ENCODE measurements at regions not wholly inside any gene's neighbourhood (a gene's known extent, or its start where the extent isn't known, plus 50 kb on each side); places are given as distances from the start of the nearest gene placed in this dataset.

- Histone ChIP-seq H3K4me1 (ENCODE audit: control insufficient read depth, insufficient read depth, low read length) (no peaks in the 10 kb centered on the region), H3K27ac (ENCODE audit: low read depth, low read length) (no peak overlapping the region), H3K9ac (ENCODE audit: extremely low read depth, low read length, poor library complexity, severe bottlenecking) (no peak overlapping the region), H3K36me3 (ENCODE audit: control insufficient read depth, insufficient read depth, low read length) (no peaks in the 10 kb centered on the region), H3K4me3 (ENCODE audit: low read length) (no peak overlapping the region), H3K9me3 (ENCODE audit: control insufficient read depth, low read length) (no peaks in the 10 kb centered on the region), H3K27me3 (ENCODE audit: control insufficient read depth, insufficient read depth, low read length, poor library complexity, severe bottlenecking) (no peaks in the 10 kb centered on the region)
- no peak for TF ChIP-seq CTCF (conservative IDR thresholded peaks at IDR 0.05)
- Mint-ChIP-seq H3K27ac (no peak overlapping the region), H3K27me3 (ENCODE audit: insufficient read depth) (no peaks in the 10 kb centered on the region), H3K9me3 (no peaks in the 10 kb centered on the region), H3K36me3 (ENCODE audit: low read depth) (no peaks in the 10 kb centered on the region), H3K4me3 (no peak overlapping the region), H3K4me1 (no peaks in the 10 kb centered on the region)
- DNase-seq = no peak
- 93 to 95% methylated on average over 3 to 5 of the region's 5 CpGs for WGBS, 2 experiments (ENCODE audit: insufficient coverage in 1 of 2, insufficient read length in 1 of 2)
These were observed 82.6 kb upstream of the UBE2E1 start for GRCh38 chr3:23723141-23723540.

- TF ChIP-seq CTCF (conservative IDR thresholded peaks at IDR 0.05) = no peak
- Mint-ChIP-seq H3K4me1 (peaks cover 8% of the 10 kb centered on the region), H3K27me3 (ENCODE audit: insufficient read depth) (no peaks in the 10 kb centered on the region), H3K9me3 (no peaks in the 10 kb centered on the region), H3K36me3 (ENCODE audit: low read depth) (no peaks in the 10 kb centered on the region), H3K27ac (no peak overlapping the region), H3K4me3 (no peak overlapping the region)
- no peaks in the 10 kb centered on the region for H3K36me3 ChIP-seq (ENCODE audit: control insufficient read depth, insufficient read depth, low read length)
- H3K27ac ChIP-seq (ENCODE audit: low read depth, low read length) = no peak overlapping the region
- no peak overlapping the region for H3K9ac ChIP-seq (ENCODE audit: extremely low read depth, low read length, poor library complexity, severe bottlenecking)
- DNase-seq = no peak
- H3K27me3 ChIP-seq (ENCODE audit: control insufficient read depth, insufficient read depth, low read length, poor library complexity, severe bottlenecking) = no peaks in the 10 kb centered on the region
- H3K4me3 ChIP-seq (ENCODE audit: low read length) = no peak overlapping the region
- H3K9me3 ChIP-seq (ENCODE audit: control insufficient read depth, low read length) = no peaks in the 10 kb centered on the region
- peaks cover 8% of the 10 kb centered on the region for H3K4me1 ChIP-seq (ENCODE audit: control insufficient read depth, insufficient read depth, low read length)
These were observed 81.8 kb upstream of the UBE2E1 start for GRCh38 chr3:23723930-23724329.

GRCh38 chr3:23726811-23727548 lies 78.8 kb upstream of the UBE2E1 start:
- 75 to 91% methylated on average over 2 to 4 of the region's 5 CpGs for WGBS, 2 experiments (ENCODE audit: insufficient coverage in 1 of 2, insufficient read length in 1 of 2)
- TF ChIP-seq CTCF (conservative IDR thresholded peaks at IDR 0.05) = no peak
- DNase-seq = no peak
- H3K27me3 ChIP-seq (ENCODE audit: control insufficient read depth, insufficient read depth, low read length, poor library complexity, severe bottlenecking) = no peaks in the 10 kb centered on the region
- H3K4me1 ChIP-seq (ENCODE audit: control insufficient read depth, insufficient read depth, low read length) = peaks cover 8% of the 10 kb centered on the region
- no peak overlapping the region for H3K9ac ChIP-seq (ENCODE audit: extremely low read depth, low read length, poor library complexity, severe bottlenecking)
- no peak overlapping the region for H3K4me3 ChIP-seq (ENCODE audit: low read length)
- Mint-ChIP-seq H3K9me3 (no peaks in the 10 kb centered on the region), H3K36me3 (ENCODE audit: low read depth) (no peaks in the 10 kb centered on the region), H3K4me1 (peaks cover 16% of the 10 kb centered on the region), H3K27me3 (ENCODE audit: insufficient read depth) (no peaks in the 10 kb centered on the region), H3K27ac (no peak overlapping the region), H3K4me3 (no peak overlapping the region)
- H3K36me3 ChIP-seq (ENCODE audit: control insufficient read depth, insufficient read depth, low read length) = no peaks in the 10 kb centered on the region
- H3K27ac ChIP-seq (ENCODE audit: low read depth, low read length) = no peak overlapping the region
- no peaks in the 10 kb centered on the region for H3K9me3 ChIP-seq (ENCODE audit: control insufficient read depth, low read length)
